Upper lobe of left lung (tissue), 6 donors: ENCODE measurements at regions not wholly inside any gene's neighbourhood (a gene's known extent, or its start where the extent isn't known, plus 50 kb on each side); places are given as distances from the start of the nearest gene placed in this dataset.

ENCODE experiments used
- ATAC-seq, 2 donors: fragments of 200-7000 bp; cut with Tn5 transposase; one replicate each; pipeline ENCODE4 v1.9.1; 2022; ENCODE audit warnings: mild to moderate bottlenecking in 2 of 2, moderate library complexity in 2 of 2; ENCODE audit not compliant: low FRiP score in 2 of 2
- DNase-seq, 2 donors: peaks; one replicate each; pipeline ENCODE4 v3.0.0-alpha.2; 2019 to 2020
- H3K27ac ChIP-seq, 4 donors: fragments of 200-600 bp; sonication (generic); one replicate each; pipeline ENCODE4 v1.5.1; 2016 to 2019
- H3K27me3 ChIP-seq, 4 donors: fragments of 200-600 bp; sonication (generic); one replicate each; pipeline ENCODE4 v1.5.1; 2017 to 2019
- H3K36me3 ChIP-seq, 4 donors: fragments of 200-600 bp; sonication (generic); one replicate each; pipeline ENCODE4 v1.5.1; 2016 to 2019
- H3K4me1 ChIP-seq, 4 donors: fragments of 200-600 bp; sonication (generic); one replicate each; pipeline ENCODE4 v1.5.1; 2018 to 2019
- H3K4me3 ChIP-seq, 4 donors: fragments of 200-600 bp; sonication (generic); one replicate each; pipeline ENCODE4 v1.5.1; 2017 to 2019; ENCODE audit warnings: mild to moderate bottlenecking in 2 of 4, moderate library complexity in 1 of 4
- H3K9me3 ChIP-seq, 4 donors: fragments of 200-600 bp; sonication (generic); one replicate each; pipeline ENCODE4 v1.5.1; 2018 to 2019
- CTCF ChIP-seq, 6 experiments: fragments of 450-650 bp in 4 of 6; fragments of 200-600 bp in 2 of 6; sonication (generic) in 2 of 6; IDR thresholded peaks; one replicate each; pipeline ENCODE4 v1.5.1; 2016 to 2019; ENCODE audit warnings: antibody characterized with exemption in 6 of 6
- EP300 ChIP-seq, 4 donors: sonication (generic); formaldehyde crosslinking; IDR thresholded peaks; one replicate each; pipeline ENCODE4 v1.5.1; 2017; ENCODE audit warnings: antibody characterized with exemption in 4 of 4, control low read depth in 2 of 4
- POLR2A ChIP-seq, 4 donors: fragments of 450-650 bp; IDR thresholded peaks; one replicate each; pipeline ENCODE4 v1.5.1; 2016 to 2017; ENCODE audit warnings: antibody characterized with exemption in 4 of 4, mild to moderate bottlenecking in 2 of 4
- POLR2AphosphoS5 ChIP-seq, 2 donors: sonication (generic); formaldehyde crosslinking; IDR thresholded peaks; one replicate each; pipeline ENCODE4 v1.5.1; 2017; ENCODE audit warnings: antibody characterized with exemption in 2 of 2
- WGBS, 2 donors: methylation state at CpG; one replicate each; pipeline ENCODE4 v1.1.5; 2017 to 2018; 5-methylcytosine and 5-hydroxymethylcytosine counted together
- donor health status: DM: no; HTN: no; CAD: no; lungs with moderate emphysema.
- donor health status: DM: no; HTN: yes; CAD: no; lungs with severe emphysema.

- 80 to 85% methylated on average over 5 of the region's 5 CpGs for WGBS, 2 donors
- no peaks in the 10 kb centered on the region for H3K4me1 ChIP-seq
- H3K27ac ChIP-seq = no peak overlapping the region
- H3K9me3 ChIP-seq = no peaks in the 10 kb centered on the region
- DNase-seq (no peak), ATAC-seq (no peak)
- TF ChIP-seq CTCF (IDR thresholded peaks at IDR 0.05) = no peak
- no peak for TF ChIP-seq EP300 (IDR thresholded peaks at IDR 0.05)
- TF ChIP-seq POLR2A (IDR thresholded peaks at IDR 0.05) = no peak
- no peak for TF ChIP-seq POLR2AphosphoS5 (IDR thresholded peaks at IDR 0.05)
- no peak overlapping the region for H3K4me3 ChIP-seq
- no peaks in the 10 kb centered on the region for H3K36me3 ChIP-seq
- no peaks in the 10 kb centered on the region for H3K27me3 ChIP-seq
Observed at GRCh38 chr10:22875581-22875980, 52.3 kb upstream of the ARMC3 start.

GRCh38 chr10:22874189-22874854 lies 53.5 kb upstream of the ARMC3 start:
- WGBS, 2 donors = 82 to 87% methylated on average over 7 of the region's 7 CpGs
- TF ChIP-seq POLR2A (IDR thresholded peaks at IDR 0.05) (no peak), POLR2AphosphoS5 (IDR thresholded peaks at IDR 0.05) (no peak), CTCF (IDR thresholded peaks at IDR 0.05) (no peak), EP300 (IDR thresholded peaks at IDR 0.05) (no peak)
- H3K27me3 ChIP-seq = no peaks in the 10 kb centered on the region
- no peaks in the 10 kb centered on the region for H3K9me3 ChIP-seq
- H3K27ac ChIP-seq = no peak overlapping the region
- ATAC-seq (peak in 1 of 2 donors; percentile 71), DNase-seq (no peak)
- no peaks in the 10 kb centered on the region for H3K4me1 ChIP-seq
- H3K4me3 ChIP-seq = no peak overlapping the region
- H3K36me3 ChIP-seq = no peaks in the 10 kb centered on the region

GRCh38 chr10:22856444-22857074 lies 71.3 kb upstream of the ARMC3 start:
- Histone ChIP-seq H3K9me3 (no peaks in the 10 kb centered on the region), H3K27ac (no peak overlapping the region), H3K36me3 (no peaks in the 10 kb centered on the region), H3K27me3 (no peaks in the 10 kb centered on the region), H3K4me1 (peaks cover 0 to 4% (median 0%) of the 10 kb centered on the region in 4 donors), H3K4me3 (no peak overlapping the region)
- DNase-seq = no peak
- no peak for TF ChIP-seq EP300 (IDR thresholded peaks at IDR 0.05)
- no peak for TF ChIP-seq POLR2A (IDR thresholded peaks at IDR 0.05)
- TF ChIP-seq POLR2AphosphoS5 (IDR thresholded peaks at IDR 0.05) = no peak
- TF ChIP-seq CTCF (IDR thresholded peaks at IDR 0.05) = no peak
- 94 to 100% methylated on average over 2 of the region's 2 CpGs for WGBS, 2 donors
- ATAC-seq = no peak

- peak overlapping the region in 1 of 4 donors; percentile 34 for H3K27ac ChIP-seq
- DNase-seq = no peak
- H3K4me3 ChIP-seq = no peak overlapping the region
- no peaks in the 10 kb centered on the region for H3K27me3 ChIP-seq
- TF ChIP-seq CTCF (IDR thresholded peaks at IDR 0.05) (peak in 3 of 6 experiments; percentile 6 to 32 (median 16)), EP300 (IDR thresholded peaks at IDR 0.05) (no peak)
- no peaks in the 10 kb centered on the region for H3K36me3 ChIP-seq
- 58 to 62% methylated on average over 4 of the region's 4 CpGs for WGBS, 2 donors
- H3K4me1 ChIP-seq = peaks cover 2 to 8% (median 5%) of the 10 kb centered on the region in 4 donors
- ATAC-seq = no peak
- no peaks in the 10 kb centered on the region for H3K9me3 ChIP-seq
Observed at GRCh38 chr10:22854935-22855421, 72.9 kb upstream of the ARMC3 start.
